ENCODE measurements at regions not wholly inside any gene's neighbourhood (a gene's known extent, or its start where the extent isn't known, plus 50 kb on each side); places are given as distances from the start of the nearest gene placed in this dataset.

DNA sequence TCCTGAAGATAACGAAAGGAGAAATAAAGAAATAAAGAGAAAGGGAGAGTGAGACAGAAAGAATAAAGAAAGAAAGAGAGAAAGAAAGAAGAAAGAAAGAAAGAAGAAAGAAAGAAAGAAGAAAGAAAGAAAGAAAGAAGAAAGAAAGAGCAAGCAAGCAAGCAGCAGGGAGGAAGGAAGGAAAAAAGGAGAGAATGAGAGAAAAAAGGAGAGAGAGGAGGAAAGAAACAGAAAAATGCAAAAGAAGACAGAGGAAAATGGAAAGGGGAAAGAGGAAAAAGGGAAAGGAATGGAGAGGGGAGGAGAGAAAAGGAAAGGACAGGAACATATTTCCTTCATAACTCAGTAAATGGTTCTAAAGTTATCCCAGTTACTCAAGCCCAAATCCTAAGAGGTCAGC lies 978.8 kb upstream of the CDH9 start:
- TF ChIP-seq, protein P1, sequence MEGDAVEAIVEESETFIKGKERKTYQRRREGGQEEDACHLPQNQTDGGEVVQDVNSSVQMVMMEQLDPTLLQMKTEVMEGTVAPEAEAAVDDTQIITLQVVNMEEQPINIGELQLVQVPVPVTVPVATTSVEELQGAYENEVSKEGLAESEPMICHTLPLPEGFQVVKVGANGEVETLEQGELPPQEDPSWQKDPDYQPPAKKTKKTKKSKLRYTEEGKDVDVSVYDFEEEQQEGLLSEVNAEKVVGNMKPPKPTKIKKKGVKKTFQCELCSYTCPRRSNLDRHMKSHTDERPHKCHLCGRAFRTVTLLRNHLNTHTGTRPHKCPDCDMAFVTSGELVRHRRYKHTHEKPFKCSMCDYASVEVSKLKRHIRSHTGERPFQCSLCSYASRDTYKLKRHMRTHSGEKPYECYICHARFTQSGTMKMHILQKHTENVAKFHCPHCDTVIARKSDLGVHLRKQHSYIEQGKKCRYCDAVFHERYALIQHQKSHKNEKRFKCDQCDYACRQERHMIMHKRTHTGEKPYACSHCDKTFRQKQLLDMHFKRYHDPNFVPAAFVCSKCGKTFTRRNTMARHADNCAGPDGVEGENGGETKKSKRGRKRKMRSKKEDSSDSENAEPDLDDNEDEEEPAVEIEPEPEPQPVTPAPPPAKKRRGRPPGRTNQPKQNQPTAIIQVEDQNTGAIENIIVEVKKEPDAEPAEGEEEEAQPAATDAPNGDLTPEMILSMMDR (IDR thresholded peaks at IDR 0.05): no peak
- TF ChIP-seq EZH2phosphoT487 (IDR thresholded peaks at IDR 0.05) (no peak), EZH2 (IDR thresholded peaks at IDR 0.05) (no peak)
- no peaks in the 10 kb centered on the region for H3K27me3 Mint-ChIP-seq (ENCODE audit: insufficient read depth, low read depth)
- Histone ChIP-seq H3K4me3 (no peak overlapping the region), H3K27ac (no peak overlapping the region), H3K79me2 (ENCODE audit: low read depth) (no peaks in the 10 kb centered on the region), H3K9ac (no peak overlapping the region), H3K36me3 (no peaks in the 10 kb centered on the region), H3K9me3 (ENCODE audit: low read depth) (peaks cover 7% of the 10 kb centered on the region), H4K20me1 (ENCODE audit: low read depth) (no peaks in the 10 kb centered on the region), H2AFZ (replicated peaks) (no peak overlapping the region), H3K4me1 (no peaks in the 10 kb centered on the region), H3K4me2 (no peak overlapping the region), H3K27me3 (no peaks in the 10 kb centered on the region), H3F3A (ENCODE audit: low read depth) (no peaks in the 10 kb centered on the region)
- peaks cover 3% of the 10 kb centered on the region for H3K36me3 Mint-ChIP-seq
- no peak overlapping the region for H3K4me3 Mint-ChIP-seq
- no peak overlapping the region for H3K27ac Mint-ChIP-seq
- H3K4me1 Mint-ChIP-seq: peaks cover 2% of the 10 kb centered on the region
- DNase-seq (ENCODE audit: low spot score): no peak
- peaks cover 47% of the 10 kb centered on the region for H3K9me3 Mint-ChIP-seq

DNA sequence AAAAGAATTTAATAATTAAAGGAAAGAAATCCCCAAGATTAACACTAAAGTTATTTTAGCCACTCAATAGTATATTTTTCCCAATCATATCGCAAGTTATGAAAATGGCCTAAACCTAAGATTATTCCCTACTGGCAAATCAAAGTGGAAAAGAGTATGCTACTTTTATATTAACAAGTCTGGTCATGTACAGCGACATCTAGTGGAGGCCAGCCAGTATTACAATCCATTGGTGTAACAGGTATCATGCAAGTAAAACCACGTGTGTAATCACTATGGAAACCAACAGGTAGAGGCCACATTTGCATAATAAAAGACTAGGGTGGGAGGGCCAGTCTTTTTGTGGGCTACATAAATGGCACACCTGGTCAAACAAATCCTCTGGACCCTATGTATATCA lies 976.4 kb upstream of the CDH9 start:
- DNase-seq (ENCODE audit: low spot score): no peak
- Mint-ChIP-seq H3K27me3 (ENCODE audit: insufficient read depth, low read depth) (no peaks in the 10 kb centered on the region), H3K9me3 (peaks cover 62% of the 10 kb centered on the region), H3K27ac (no peak overlapping the region), H3K36me3 (peaks cover 3% of the 10 kb centered on the region), H3K4me1 (no peaks in the 10 kb centered on the region), H3K4me3 (no peak overlapping the region)
- Histone ChIP-seq H3K27ac (no peak overlapping the region), H3K27me3 (no peaks in the 10 kb centered on the region), H3F3A (ENCODE audit: low read depth) (no peaks in the 10 kb centered on the region), H3K9me3 (ENCODE audit: low read depth) (peaks cover 13% of the 10 kb centered on the region), H3K36me3 (no peaks in the 10 kb centered on the region), H3K4me2 (no peak overlapping the region), H2AFZ (replicated peaks) (no peak overlapping the region), H3K79me2 (ENCODE audit: low read depth) (no peaks in the 10 kb centered on the region), H3K9ac (no peak overlapping the region), H4K20me1 (ENCODE audit: low read depth) (no peaks in the 10 kb centered on the region), H3K4me1 (no peaks in the 10 kb centered on the region), H3K4me3 (no peak overlapping the region)
- TF ChIP-seq, protein P1 (IDR thresholded peaks at IDR 0.05): peak; percentile 61
- no peak for TF ChIP-seq EZH2phosphoT487 (IDR thresholded peaks at IDR 0.05)

DNA sequence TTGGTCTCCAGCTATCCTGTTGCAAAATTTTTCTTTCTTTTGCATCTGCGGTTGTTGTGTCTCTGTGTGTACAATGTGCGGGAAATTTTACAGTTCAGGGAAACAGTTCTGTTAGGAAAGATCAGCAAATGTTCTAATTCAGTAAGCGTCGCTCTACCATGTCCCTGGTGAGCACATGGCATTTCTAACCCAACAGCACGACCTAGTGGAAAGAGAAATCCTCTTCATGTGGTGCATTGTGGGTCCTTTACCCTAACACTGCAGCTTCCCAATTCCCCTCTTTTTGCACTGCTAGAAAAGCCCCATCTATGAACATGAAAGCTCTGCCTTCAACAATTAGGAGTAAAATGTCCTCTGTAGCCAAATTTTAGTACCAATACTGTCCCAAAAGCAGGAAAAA lies 974.2 kb upstream of the CDH9 start:
- TF ChIP-seq, protein P1 (IDR thresholded peaks at IDR 0.05): no peak
- TF ChIP-seq EZH2 (IDR thresholded peaks at IDR 0.05) (no peak), EZH2phosphoT487 (IDR thresholded peaks at IDR 0.05) (no peak)
- no peaks in the 10 kb centered on the region for H3K36me3 ChIP-seq
- H3K27ac ChIP-seq: no peak overlapping the region
- H2AFZ ChIP-seq (replicated peaks): no peak overlapping the region
- no peak for DNase-seq (ENCODE audit: low spot score)
- peaks cover 13% of the 10 kb centered on the region for H3K9me3 ChIP-seq (ENCODE audit: low read depth)
- H3K36me3 Mint-ChIP-seq: peaks cover 3% of the 10 kb centered on the region
- no peaks in the 10 kb centered on the region for H3K27me3 ChIP-seq
- H3K4me1 ChIP-seq: no peaks in the 10 kb centered on the region
- H3K4me3 ChIP-seq: no peak overlapping the region
- no peaks in the 10 kb centered on the region for H3F3A ChIP-seq (ENCODE audit: low read depth)
- H3K79me2 ChIP-seq (ENCODE audit: low read depth): no peaks in the 10 kb centered on the region
- H3K4me3 Mint-ChIP-seq: no peak overlapping the region
- no peak overlapping the region for H3K27ac Mint-ChIP-seq
- no peaks in the 10 kb centered on the region for H3K4me1 Mint-ChIP-seq
- no peaks in the 10 kb centered on the region for H4K20me1 ChIP-seq (ENCODE audit: low read depth)
- peaks cover 64% of the 10 kb centered on the region for H3K9me3 Mint-ChIP-seq
- no peak overlapping the region for H3K4me2 ChIP-seq
- H3K27me3 Mint-ChIP-seq (ENCODE audit: insufficient read depth, low read depth): no peaks in the 10 kb centered on the region
- H3K9ac ChIP-seq: no peak overlapping the region

DNA sequence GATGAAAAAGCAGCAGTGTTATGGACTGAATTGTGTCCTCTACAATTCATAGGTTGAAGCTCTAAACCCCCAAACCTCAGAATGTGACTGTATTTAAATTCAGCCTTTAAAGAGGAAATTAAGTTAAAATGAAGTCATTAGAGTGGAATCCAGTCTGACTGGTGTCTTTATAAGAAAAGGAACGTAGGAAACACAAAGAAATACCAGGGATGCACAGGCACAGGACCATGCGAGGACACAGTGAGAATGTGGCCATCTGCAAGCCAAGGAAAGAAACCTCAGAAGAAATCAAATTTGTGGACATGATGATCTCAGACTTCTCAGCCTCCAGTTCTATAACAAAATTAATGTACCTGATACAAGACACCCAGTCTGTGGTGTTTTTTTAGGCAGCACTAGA lies 971.2 kb upstream of the CDH9 start:
- Mint-ChIP-seq H3K9me3 (peaks cover 44% of the 10 kb centered on the region), H3K36me3 (no peaks in the 10 kb centered on the region), H3K4me1 (peaks cover 2% of the 10 kb centered on the region), H3K27me3 (ENCODE audit: insufficient read depth, low read depth) (no peaks in the 10 kb centered on the region), H3K4me3 (no peak overlapping the region), H3K27ac (no peak overlapping the region)
- H3K4me3 ChIP-seq: no peak overlapping the region
- no peak overlapping the region for H2AFZ ChIP-seq (replicated peaks)
- no peak overlapping the region for H3K4me2 ChIP-seq
- no peak overlapping the region for H3K27ac ChIP-seq
- TF ChIP-seq EZH2phosphoT487 (IDR thresholded peaks at IDR 0.05) (no peak), EZH2 (IDR thresholded peaks at IDR 0.05) (no peak)
- TF ChIP-seq, protein P1 (IDR thresholded peaks at IDR 0.05): no peak
- DNase-seq (ENCODE audit: low spot score): no peak
- H3K4me1 ChIP-seq: no peaks in the 10 kb centered on the region
- H3K9ac ChIP-seq: no peak overlapping the region
- no peaks in the 10 kb centered on the region for H3K79me2 ChIP-seq (ENCODE audit: low read depth)
- peaks cover 5% of the 10 kb centered on the region for H3K9me3 ChIP-seq (ENCODE audit: low read depth)
- no peaks in the 10 kb centered on the region for H3K36me3 ChIP-seq
- H3K27me3 ChIP-seq: no peaks in the 10 kb centered on the region
- H4K20me1 ChIP-seq (ENCODE audit: low read depth): no peaks in the 10 kb centered on the region
- no peaks in the 10 kb centered on the region for H3F3A ChIP-seq (ENCODE audit: low read depth)
